Common myeloid progenitor, CD34-positive (primary cell): ENCODE measurements at regions not wholly inside any gene's neighbourhood (a gene's known extent, or its start where the extent isn't known, plus 50 kb on each side); places are given as distances from the start of the nearest gene placed in this dataset.

Source experiments
- CTCF ChIA-PET: fragments of 350-600 bp; sonication (Branson Sonifier 250); formaldehyde crosslinking; loops from one replicate; lab custom pipeline; 2021; ENCODE audit warnings: antibody characterized with exemption; lab: Charles Lee
- POLR2A ChIA-PET: fragments of 350-600 bp; sonication (Branson Sonifier 250); formaldehyde crosslinking; loops from one replicate; lab custom pipeline; 2021; ENCODE audit warnings: antibody characterized with exemption; lab: Charles Lee
- DNase-seq, 3 donors: peaks; one replicate each; pipeline versions ENCODE4 v3.0.0 to v3.0.0-alpha.2; 2013
- H3K27ac ChIP-seq, 2 experiments: 1 replicate in 1 of 2; 2 replicates in 1 of 2; pipeline ENCODE4 v1.7.0; 2013; ENCODE audit warnings: inconsistent platforms in 2 of 2, low read length in 2 of 2, mild to moderate bottlenecking in 2 of 2, low read depth in 1 of 2, moderate library complexity in 1 of 2; ENCODE audit not compliant: severe bottlenecking in 2 of 2, insufficient read depth in 1 of 2, poor library complexity in 1 of 2
- H3K27me3 ChIP-seq, 5 experiments: replicated peaks in 2 of 5; 1 replicate in 3 of 5; 2 replicates in 2 of 5; pipeline versions ENCODE4 v1.6.1 to v1.7.0; 2013; ENCODE audit warnings: low read length in 4 of 5, mild to moderate bottlenecking in 2 of 5, moderate library complexity in 2 of 5, inconsistent platforms in 1 of 5; ENCODE audit not compliant: insufficient read depth in 5 of 5, control insufficient read depth in 4 of 5
- H3K36me3 ChIP-seq, 4 experiments: 1 replicate in 2 of 4; 2 replicates in 2 of 4; pipeline versions ENCODE4 v1.6.1 to v1.7.0; 2013; ENCODE audit warnings: low read length in 3 of 4, control low read depth in 1 of 4, mild to moderate bottlenecking in 1 of 4; ENCODE audit not compliant: control insufficient read depth in 4 of 4, insufficient read depth in 4 of 4
- H3K4me1 ChIP-seq, 4 experiments: 1 replicate in 3 of 4; 2 replicates in 1 of 4; pipeline versions ENCODE4 v1.6.1 to v1.7.1; 2013; ENCODE audit warnings: low read length in 3 of 4, mild to moderate bottlenecking in 3 of 4, control low read depth in 1 of 4, inconsistent platforms in 1 of 4, moderate library complexity in 1 of 4; ENCODE audit not compliant: control insufficient read depth in 4 of 4, insufficient read depth in 4 of 4; ENCODE audit errors: control extremely low read depth in 1 of 4
- H3K4me3 ChIP-seq, 7 experiments: 1 replicate in 4 of 7; 2 replicates in 3 of 7; pipeline versions ENCODE4 v1.5.1 to v1.7.0; 2013; ENCODE audit warnings: mild to moderate bottlenecking in 7 of 7, low read length in 6 of 7, moderate library complexity in 6 of 7, inconsistent platforms in 2 of 7, low read depth in 2 of 7, control low read depth in 1 of 7; ENCODE audit not compliant: insufficient read depth in 4 of 7, control insufficient read depth in 1 of 7; ENCODE audit errors: extremely low read depth in 1 of 7
- H3K9me3 ChIP-seq, 5 experiments: 1 replicate in 4 of 5; 2 replicates in 1 of 5; pipeline versions ENCODE4 v1.6.1 to v1.7.1; 2013; ENCODE audit warnings: low read length in 4 of 5, mild to moderate bottlenecking in 2 of 5, inconsistent platforms in 1 of 5, low read depth in 1 of 5, moderate library complexity in 1 of 5; ENCODE audit not compliant: control insufficient read depth in 4 of 5, insufficient read depth in 2 of 5; ENCODE audit errors: control extremely low read depth in 1 of 5
- WGBS: methylation state at CpG from one replicate; pipeline ENCODE4 v1.1.5; 2013; ENCODE audit not compliant: insufficient coverage; 5-methylcytosine and 5-hydroxymethylcytosine counted together

GRCh38 chr1:63129855-63130254 lies 192.5 kb upstream of the FOXD3 start:
- H3K36me3 ChIP-seq: no peaks in the 10 kb centered on the region
- H3K9me3 ChIP-seq: no peaks in the 10 kb centered on the region
- peaks cover 0 to 3% (median under 1%) of the 10 kb centered on the region in 4 experiments for H3K4me1 ChIP-seq
- ChIA-PET POLR2A (no interaction called here), CTCF (no interaction called here)
- H3K27ac ChIP-seq: no peak overlapping the region
- H3K27me3 ChIP-seq: peaks cover 0 to 2% (median 0%) of the 10 kb centered on the region in 5 experiments
- DNase-seq: no peak
- WGBS: 100% methylated on average over 2 of the region's 2 CpGs
- H3K4me3 ChIP-seq: no peak overlapping the region

- WGBS: 100% methylated on average over 1 of the region's 6 CpGs
- ChIA-PET CTCF (interaction anchor here (0.6 to 1.5 kb wide), 2 partner anchors 17 to 30 kb away, joined by 3 to 4 read pairs; no protein-coding TSS in a partner anchor), POLR2A (no interaction called here)
- DNase-seq: no peak
- Histone ChIP-seq H3K4me3 (no peak overlapping the region), H3K27me3 (peaks cover 0 to 2% (median 0%) of the 10 kb centered on the region in 5 experiments), H3K4me1 (no peaks in the 10 kb centered on the region), H3K36me3 (no peaks in the 10 kb centered on the region), H3K9me3 (no peaks in the 10 kb centered on the region), H3K27ac (no peak overlapping the region)
Observed at GRCh38 chr1:63134501-63135173, 187.7 kb upstream of the FOXD3 start.

GRCh38 chr1:63135174-63135512 lies 187.2 kb upstream of the FOXD3 start:
- Histone ChIP-seq H3K27me3 (peaks cover 0 to 2% (median 0%) of the 10 kb centered on the region in 5 experiments), H3K36me3 (no peaks in the 10 kb centered on the region), H3K4me3 (no peak overlapping the region), H3K9me3 (no peaks in the 10 kb centered on the region), H3K27ac (no peak overlapping the region), H3K4me1 (no peaks in the 10 kb centered on the region)
- DNase-seq: no peak
- ChIA-PET POLR2A (no interaction called here), CTCF (interaction anchor here (0.6 to 1.5 kb wide), 2 partner anchors 18 to 31 kb away, joined by 3 to 4 read pairs; no protein-coding TSS in a partner anchor)
- 100% methylated on average over 2 of the region's 2 CpGs for WGBS

- CTCF ChIA-PET: interaction anchor here (1.0 kb wide), 1 partner anchor 13 kb away, joined by 8 read pairs; no protein-coding TSS in a partner anchor
- Histone ChIP-seq H3K9me3 (no peaks in the 10 kb centered on the region), H3K36me3 (no peaks in the 10 kb centered on the region), H3K27me3 (peaks cover 0 to 2% (median 0%) of the 10 kb centered on the region in 5 experiments), H3K4me1 (no peaks in the 10 kb centered on the region), H3K4me3 (no peak overlapping the region), H3K27ac (no peak overlapping the region)
- POLR2A ChIA-PET: no interaction called here
- no peak for DNase-seq
- no CpG with 5 or more reads among the region's 1 CpG for WGBS
Observed at GRCh38 chr1:63135801-63136200, 186.6 kb upstream of the FOXD3 start.

GRCh38 chr1:63142001-63142400 lies 180.4 kb upstream of the FOXD3 start:
- CTCF ChIA-PET: interaction anchor here (1.0 kb wide), 1 partner anchor 9 kb away, joined by 3 read pairs; no protein-coding TSS in a partner anchor

GRCh38 chr1:63143482-63143881 lies 178.9 kb upstream of the FOXD3 start:
- DNase-seq: no peak
- Histone ChIP-seq H3K9me3 (no peaks in the 10 kb centered on the region), H3K27ac (no peak overlapping the region), H3K4me1 (no peaks in the 10 kb centered on the region), H3K4me3 (no peak overlapping the region), H3K36me3 (no peaks in the 10 kb centered on the region), H3K27me3 (peaks cover 0 to 5% (median 0%) of the 10 kb centered on the region in 5 experiments)
- ChIA-PET POLR2A (no interaction called here), CTCF (no interaction called here)

More at GRCh38 chr1:63142001-63142400, 180.4 kb upstream of the FOXD3 start:
- WGBS: 100% methylated on average over 5 of the region's 5 CpGs
- Histone ChIP-seq H3K4me1 (no peaks in the 10 kb centered on the region), H3K9me3 (no peaks in the 10 kb centered on the region), H3K4me3 (no peak overlapping the region), H3K27ac (no peak overlapping the region), H3K27me3 (peaks cover 0 to 3% (median 0%) of the 10 kb centered on the region in 5 experiments), H3K36me3 (no peaks in the 10 kb centered on the region)
- DNase-seq: no peak
- POLR2A ChIA-PET: no interaction called here

- CTCF ChIA-PET: interaction anchor here (1.5 to 2.0 kb wide), 3 partner anchors 11 to 306 kb away, joined by 3 to 8 read pairs (median 4); no protein-coding TSS in a partner anchor
- peaks cover 0 to 7% (median 3%) of the 10 kb centered on the region in 5 experiments for H3K27me3 ChIP-seq
- 100% methylated on average over 3 of the region's 3 CpGs for WGBS
- H3K36me3 ChIP-seq: no peaks in the 10 kb centered on the region
- DNase-seq: no peak
- H3K9me3 ChIP-seq: peaks cover 0 to 3% (median 0%) of the 10 kb centered on the region in 5 experiments
- H3K27ac ChIP-seq: no peak overlapping the region
- H3K4me3 ChIP-seq: no peak overlapping the region
- POLR2A ChIA-PET: no interaction called here
- no peaks in the 10 kb centered on the region for H3K4me1 ChIP-seq
Observed at GRCh38 chr1:63147783-63148182, 174.6 kb upstream of the FOXD3 start.
